ENCODE measurements at regions not wholly inside any gene's neighbourhood (a gene's known extent, or its start where the extent isn't known, plus 50 kb on each side); places are given as distances from the start of the nearest gene placed in this dataset.

DNA sequence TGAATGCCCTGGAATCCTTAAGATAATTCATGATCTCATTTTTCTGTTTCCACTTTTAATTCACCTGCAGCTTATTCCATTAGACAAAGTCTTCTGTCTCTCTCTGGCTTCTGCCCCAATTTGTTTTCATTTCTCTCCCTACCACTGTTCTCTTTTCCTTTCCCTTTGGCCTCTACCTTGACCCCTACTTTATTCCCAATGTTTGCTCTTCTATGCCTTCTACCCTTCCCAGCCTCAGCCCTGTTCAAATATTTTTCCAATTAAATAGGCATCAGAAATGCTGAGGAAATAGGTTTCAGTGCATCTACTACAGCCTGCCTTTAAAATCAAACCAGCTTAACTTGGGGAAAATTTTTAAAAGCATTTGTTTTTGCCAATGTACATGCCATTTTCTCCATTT is 443.7 kb upstream of the CWC22 start:
- H3K4me1 Mint-ChIP-seq: peaks cover 19% of the 10 kb centered on the region
- no peaks in the 10 kb centered on the region for H3K27me3 Mint-ChIP-seq (ENCODE audit: insufficient read depth)
- Histone ChIP-seq H3K9me3 (ENCODE audit: control insufficient read depth, low read length) (no peaks in the 10 kb centered on the region), H3K36me3 (ENCODE audit: control insufficient read depth, insufficient read depth, low read length) (no peaks in the 10 kb centered on the region), H3K27me3 (ENCODE audit: control insufficient read depth, insufficient read depth, low read length, poor library complexity, severe bottlenecking) (no peaks in the 10 kb centered on the region), H3K9ac (ENCODE audit: extremely low read depth, low read length, poor library complexity, severe bottlenecking) (no peak overlapping the region), H3K4me3 (ENCODE audit: low read length) (no peak overlapping the region), H3K4me1 (ENCODE audit: control insufficient read depth, insufficient read depth, low read length) (peaks cover 9% of the 10 kb centered on the region), H3K27ac (ENCODE audit: low read depth, low read length) (no peak overlapping the region)
- no peaks in the 10 kb centered on the region for H3K36me3 Mint-ChIP-seq (ENCODE audit: low read depth)
- DNase-seq: no peak
- no peaks in the 10 kb centered on the region for H3K9me3 Mint-ChIP-seq
- no peak overlapping the region for H3K4me3 Mint-ChIP-seq
- TF ChIP-seq, protein P1, sequence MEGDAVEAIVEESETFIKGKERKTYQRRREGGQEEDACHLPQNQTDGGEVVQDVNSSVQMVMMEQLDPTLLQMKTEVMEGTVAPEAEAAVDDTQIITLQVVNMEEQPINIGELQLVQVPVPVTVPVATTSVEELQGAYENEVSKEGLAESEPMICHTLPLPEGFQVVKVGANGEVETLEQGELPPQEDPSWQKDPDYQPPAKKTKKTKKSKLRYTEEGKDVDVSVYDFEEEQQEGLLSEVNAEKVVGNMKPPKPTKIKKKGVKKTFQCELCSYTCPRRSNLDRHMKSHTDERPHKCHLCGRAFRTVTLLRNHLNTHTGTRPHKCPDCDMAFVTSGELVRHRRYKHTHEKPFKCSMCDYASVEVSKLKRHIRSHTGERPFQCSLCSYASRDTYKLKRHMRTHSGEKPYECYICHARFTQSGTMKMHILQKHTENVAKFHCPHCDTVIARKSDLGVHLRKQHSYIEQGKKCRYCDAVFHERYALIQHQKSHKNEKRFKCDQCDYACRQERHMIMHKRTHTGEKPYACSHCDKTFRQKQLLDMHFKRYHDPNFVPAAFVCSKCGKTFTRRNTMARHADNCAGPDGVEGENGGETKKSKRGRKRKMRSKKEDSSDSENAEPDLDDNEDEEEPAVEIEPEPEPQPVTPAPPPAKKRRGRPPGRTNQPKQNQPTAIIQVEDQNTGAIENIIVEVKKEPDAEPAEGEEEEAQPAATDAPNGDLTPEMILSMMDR (conservative IDR thresholded peaks at IDR 0.05): no peak
- H3K27ac Mint-ChIP-seq: no peak overlapping the region

DNA sequence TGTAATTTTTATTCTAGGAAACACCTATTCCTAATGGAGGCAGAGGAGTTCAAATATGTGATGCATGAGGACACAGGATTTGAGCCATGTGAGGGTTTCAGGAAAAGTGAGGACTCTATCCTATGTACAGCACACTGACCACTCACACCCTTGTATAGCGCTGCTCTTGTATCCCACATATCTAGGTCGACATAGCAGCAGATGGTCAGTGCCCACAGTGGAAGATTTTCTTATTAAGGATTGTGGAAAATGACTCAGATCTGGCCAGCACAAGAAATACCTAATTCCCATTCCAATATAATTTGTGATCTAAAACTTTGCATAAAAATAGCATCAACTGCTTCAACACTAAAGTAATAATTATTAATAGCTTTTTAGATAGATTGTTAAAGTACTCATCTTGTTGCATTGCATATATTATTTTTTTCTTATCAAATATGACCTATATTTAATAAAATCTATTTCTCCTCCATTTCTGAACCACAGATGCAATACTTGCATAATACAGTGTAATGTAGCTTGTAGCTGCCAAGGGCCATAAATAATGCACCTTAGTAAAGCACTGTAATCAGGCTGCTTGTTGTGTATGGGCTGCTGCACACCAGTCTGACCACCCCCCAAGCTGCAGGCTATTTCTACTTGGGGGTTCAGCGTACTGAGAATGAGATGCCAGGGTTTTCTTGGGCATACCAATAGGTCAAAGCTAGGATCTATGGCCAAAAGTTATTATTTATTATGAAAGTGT is 442.2 kb upstream of the CWC22 start:
- no peak for DNase-seq
- no peaks in the 10 kb centered on the region for H3K27me3 Mint-ChIP-seq (ENCODE audit: insufficient read depth)
- TF ChIP-seq, protein P1 (conservative IDR thresholded peaks at IDR 0.05): no peak
- H3K4me1 ChIP-seq (ENCODE audit: control insufficient read depth, insufficient read depth, low read length): peaks cover 9% of the 10 kb centered on the region
- peaks cover 19% of the 10 kb centered on the region for H3K4me1 Mint-ChIP-seq
- H3K27me3 ChIP-seq (ENCODE audit: control insufficient read depth, insufficient read depth, low read length, poor library complexity, severe bottlenecking): no peaks in the 10 kb centered on the region
- peak overlapping the region; percentile 77 for H3K27ac Mint-ChIP-seq
- no peaks in the 10 kb centered on the region for H3K36me3 ChIP-seq (ENCODE audit: control insufficient read depth, insufficient read depth, low read length)
- H3K4me3 Mint-ChIP-seq: no peak overlapping the region
- peak overlapping the region; percentile 26 for H3K4me3 ChIP-seq (ENCODE audit: low read length)
- H3K36me3 Mint-ChIP-seq (ENCODE audit: low read depth): no peaks in the 10 kb centered on the region
- H3K9ac ChIP-seq (ENCODE audit: extremely low read depth, low read length, poor library complexity, severe bottlenecking): no peak overlapping the region
- no peaks in the 10 kb centered on the region for H3K9me3 ChIP-seq (ENCODE audit: control insufficient read depth, low read length)
- H3K9me3 Mint-ChIP-seq: no peaks in the 10 kb centered on the region
- WGBS, 2 experiments (ENCODE audit: insufficient coverage in 1 of 2, insufficient read length in 1 of 2): 92% methylated on average over 3 of the region's 3 CpGs; no CpG with 5 or more reads in 1 of the 2 experiments
- no peak overlapping the region for H3K27ac ChIP-seq (ENCODE audit: low read depth, low read length)

DNA sequence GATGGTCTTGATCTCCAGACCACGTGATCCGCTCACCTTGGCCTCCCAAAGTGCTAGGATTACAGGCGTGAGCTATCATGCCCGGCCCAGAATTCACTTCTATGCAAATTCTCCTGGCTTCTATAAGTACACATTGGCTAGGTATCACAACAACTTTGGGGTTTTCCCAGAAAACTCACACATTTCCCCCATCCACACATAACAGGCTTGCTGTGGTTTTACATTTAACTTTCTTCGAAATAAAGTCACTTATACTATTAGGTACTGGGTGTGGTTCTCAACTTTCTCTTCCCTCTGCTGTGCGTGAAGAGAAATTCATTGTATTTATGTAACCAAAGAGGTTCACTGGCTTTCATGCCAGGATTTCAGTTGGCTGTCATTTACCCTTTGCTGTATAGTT is 439.4 kb upstream of the CWC22 start:
- Mint-ChIP-seq H3K9me3 (peaks cover 4% of the 10 kb centered on the region), H3K36me3 (ENCODE audit: low read depth) (no peaks in the 10 kb centered on the region)
- 96 to 100% methylated on average over 4 to 6 of the region's 6 CpGs for WGBS, 2 experiments (ENCODE audit: insufficient coverage in 1 of 2, insufficient read length in 1 of 2)

More for the DNA sequence above, 439.4 kb upstream of the CWC22 start:
- no peak overlapping the region for H3K27ac Mint-ChIP-seq
- TF ChIP-seq, protein P1 (conservative IDR thresholded peaks at IDR 0.05): no peak
- peaks cover 19% of the 10 kb centered on the region for H3K4me1 Mint-ChIP-seq
- Histone ChIP-seq H3K27ac (ENCODE audit: low read depth, low read length) (no peak overlapping the region), H3K36me3 (ENCODE audit: control insufficient read depth, insufficient read depth, low read length) (no peaks in the 10 kb centered on the region), H3K9ac (ENCODE audit: extremely low read depth, low read length, poor library complexity, severe bottlenecking) (no peak overlapping the region), H3K4me3 (ENCODE audit: low read length) (no peak overlapping the region), H3K4me1 (ENCODE audit: control insufficient read depth, insufficient read depth, low read length) (peaks cover 9% of the 10 kb centered on the region), H3K9me3 (ENCODE audit: control insufficient read depth, low read length) (peaks cover 7% of the 10 kb centered on the region), H3K27me3 (ENCODE audit: control insufficient read depth, insufficient read depth, low read length, poor library complexity, severe bottlenecking) (no peaks in the 10 kb centered on the region)
- no peaks in the 10 kb centered on the region for H3K27me3 Mint-ChIP-seq (ENCODE audit: insufficient read depth)
- no peak overlapping the region for H3K4me3 Mint-ChIP-seq
- no peak for DNase-seq
